HCT116 (cell line): ENCODE measurements at regions not wholly inside any gene's neighbourhood (a gene's known extent, or its start where the extent isn't known, plus 50 kb on each side); places are given as distances from the start of the nearest gene placed in this dataset.

Source experiments
- ATAC-seq: fragments of 200-7000 bp; cut with Tn5 transposase; 2 replicates; pipeline ENCODE4 v1.9.1; 2020; ENCODE audit warnings: mild to moderate bottlenecking, moderate library complexity
- BruUV-seq: library from RNA; stranded (reverse); fragments of 400-500 nt; replicated peaks from 2 replicates; lab custom pipeline; 2021; lab: Mats Ljungman, UMichigan
- CTCF ChIA-PET: fragments of 300-600 bp; sonication (Branson Sonifier 250); formaldehyde crosslinking; loops from one replicate; lab custom pipeline; 2021; ENCODE audit warnings: antibody characterized with exemption; lab: Charles Lee
- POLR2A ChIA-PET: fragments of 300-600, 350-600 bp; sonication (Branson Sonifier 250); formaldehyde crosslinking; loops from one replicate; lab custom pipeline; 2021; ENCODE audit warnings: antibody characterized with exemption; lab: Charles Lee
- RAD21 ChIA-PET, 2 experiments: fragments of 300-600 bp; sonication (Branson Sonifier 250); formaldehyde crosslinking; loops; one replicate each; lab custom pipeline; 2023; ENCODE audit warnings: low total read pairs in 2 of 2; ENCODE audit not compliant: uncharacterized antibody in 2 of 2, unreplicated experiment in 2 of 2, low non-redundant PET in 1 of 2; lab: Charles Lee
- DNase-seq: peaks from one replicate; pipeline ENCODE4 v3.0.0-alpha.2; 2010; ENCODE audit warnings: low read depth, low spot score
- H2AFZ ChIP-seq: fragments of 200-600 bp; shearing (Covaris generic), sonication (generic); 2 replicates; pipeline ENCODE4 v1.6.1; 2017; ENCODE audit warnings: low read depth, mixed run types, mixed read lengths, antibody characterized with exemption, low read length; ENCODE audit not compliant: poor library complexity, severe bottlenecking
- H3K27ac ChIP-seq: 2 replicates; pipeline ENCODE4 v1.5.1; 2012; ENCODE audit warnings: low read depth, low read length
- H3K27me3 ChIP-seq: fragments of 200-600 bp; sonication (generic); 2 replicates; pipeline ENCODE4 v1.6.1; 2016; ENCODE audit warnings: mixed run types, low read length, mixed read lengths; ENCODE audit not compliant: insufficient read depth
- H3K36me3 ChIP-seq, 2 experiments: fragments of 200-500 bp in 1 of 2; fragments of 200-600 bp in 1 of 2; sonication (Bioruptor generic) in 1 of 2; sonication (generic) in 1 of 2; 2 replicates each; pipeline versions ENCODE4 v1.5.1 to v1.6.1; 2014 to 2016; ENCODE audit warnings: low read length in 2 of 2, inconsistent platforms in 1 of 2, mixed read lengths in 1 of 2, mixed run types in 1 of 2; ENCODE audit not compliant: insufficient read depth in 2 of 2, control insufficient read depth in 1 of 2
- H3K4me1 ChIP-seq, 2 experiments: fragments of 200-600 bp in 1 of 2; sonication (generic) in 1 of 2; 2 replicates each; pipeline versions ENCODE4 v1.5.1 to v1.6.1; 2012 to 2017; ENCODE audit warnings: low read length in 2 of 2, inconsistent platforms in 1 of 2, mild to moderate bottlenecking in 1 of 2, mixed read lengths in 1 of 2, mixed run types in 1 of 2, moderate library complexity in 1 of 2; ENCODE audit not compliant: insufficient read depth in 2 of 2, control insufficient read depth in 1 of 2
- H3K4me2 ChIP-seq: fragments of 200-600 bp; sonication (generic); 2 replicates; pipeline ENCODE4 v1.6.1; 2017; ENCODE audit warnings: mixed run types, low read length, mixed read lengths
- H3K4me3 ChIP-seq, 2 experiments: fragments of 200-600 bp in 1 of 2; sonication (generic) in 1 of 2; replicated peaks in 1 of 2; 2 replicates each; pipeline ENCODE4 v1.5.1; 2011 to 2016; ENCODE audit warnings: low read length in 2 of 2, control low read depth in 1 of 2, low read depth in 1 of 2, mild to moderate bottlenecking in 1 of 2, mixed read lengths in 1 of 2, mixed run types in 1 of 2
- H3K79me2 ChIP-seq: fragments of 200-600 bp; sonication (generic); 2 replicates; pipeline ENCODE4 v1.6.1; 2017; ENCODE audit warnings: mild to moderate bottlenecking, mixed run types, low read length, moderate library complexity, mixed read lengths; ENCODE audit not compliant: insufficient read depth
- H3K9ac ChIP-seq: fragments of 200-600 bp; sonication (generic); 2 replicates; pipeline ENCODE4 v1.6.1; 2016; ENCODE audit warnings: low read length, mixed read lengths
- H3K9me2 ChIP-seq: fragments of 200-600 bp; sonication (generic), shearing (Covaris generic); 2 replicates; pipeline ENCODE4 v1.6.1; 2017; ENCODE audit warnings: mixed run types, mild to moderate bottlenecking, moderate library complexity; ENCODE audit not compliant: insufficient read depth
- H3K9me3 ChIP-seq, 2 experiments: fragments of 200-500 bp in 1 of 2; fragments of 200-600 bp in 1 of 2; sonication (Bioruptor generic) in 1 of 2; sonication (generic) in 1 of 2; 2 replicates each; pipeline ENCODE4 v1.6.1; 2014 to 2017; ENCODE audit warnings: low read length in 2 of 2, mixed read lengths in 2 of 2, inconsistent platforms in 1 of 2, low read depth in 1 of 2, mild to moderate bottlenecking in 1 of 2, mixed run types in 1 of 2, moderate library complexity in 1 of 2; ENCODE audit not compliant: control insufficient read depth in 1 of 2, insufficient read depth in 1 of 2
- H4K20me1 ChIP-seq: fragments of 200-600 bp; sonication (generic), shearing (Covaris generic); 2 replicates; pipeline ENCODE4 v1.6.1; 2017; ENCODE audit warnings: mixed run types, mild to moderate bottlenecking, moderate library complexity; ENCODE audit not compliant: insufficient read depth
- CEBPB ChIP-seq: IDR thresholded peaks from 2 replicates; pipeline ENCODE4 v1.6.1; 2012; ENCODE audit warnings: low read depth
- CTCF ChIP-seq, 3 experiments: fragments of 200-600 bp in 1 of 3; sonication (generic) in 1 of 3; IDR thresholded peaks in 2 of 3; conservative IDR thresholded peaks in 1 of 3; 2 replicates each; pipeline ENCODE4 v1.5.1; 2012 to 2017; ENCODE audit warnings: low read depth in 2 of 3, low read length in 2 of 3, antibody characterized with exemption in 1 of 3, borderline replicate concordance in 1 of 3, control low read depth in 1 of 3, mild to moderate bottlenecking in 1 of 3, mixed read lengths in 1 of 3, mixed run types in 1 of 3, moderate library complexity in 1 of 3; ENCODE audit not compliant: insufficient read depth in 1 of 3
- EGR1 ChIP-seq: IDR thresholded peaks from 2 replicates; pipeline ENCODE4 v1.6.1; 2012; ENCODE audit warnings: low read depth
- TCF7L2 ChIP-seq: IDR thresholded peaks from 2 replicates; pipeline ENCODE4 v1.7.0; 2011; ENCODE audit warnings: borderline replicate concordance, inconsistent platforms; ENCODE audit not compliant: insufficient read depth, insufficient read length; ENCODE audit errors: extremely low read depth
- ZBTB33 ChIP-seq: IDR thresholded peaks from 2 replicates; pipeline ENCODE4 v1.6.1; 2011; ENCODE audit warnings: mild to moderate bottlenecking, low read length, moderate library complexity; ENCODE audit not compliant: insufficient replicate concordance; ENCODE audit errors: extremely low read depth
- intact Hi-C: fragments of 100-400 bp; cut with micrococcal nuclease; formaldehyde crosslinking; loops from 2 replicates; pipeline ENCODE4 v1.10.0; 2022
- TF ChIP-seq, protein P1 (sequence below): IDR thresholded peaks from 2 replicates; pipeline ENCODE4 v1.6.1; 2012

GRCh38 chr9:134561427-134562145 is 80.0 kb upstream of the COL5A1 start:
- Histone ChIP-seq H3K9ac (no peak overlapping the region), H3K9me2 (no peaks in the 10 kb centered on the region), H4K20me1 (no peaks in the 10 kb centered on the region), H3K4me2 (no peak overlapping the region), H3K27me3 (peaks cover 11% of the 10 kb centered on the region; the same call in 1 of the 2 replicates), H3K4me1 (peaks cover 0 to 4% of the 10 kb centered on the region in 2 experiments; a peak in 1 of 4 replicates), H3K36me3 (no peaks in the 10 kb centered on the region), H3K79me2 (no peaks in the 10 kb centered on the region), H3K4me3 (no peak overlapping the region), H2AFZ (no peak overlapping the region)
- CTCF ChIA-PET: no interaction called here
- POLR2A ChIA-PET: no interaction called here
- no peak for DNase-seq
- RAD21 ChIA-PET: no interaction called here
- BruUV-seq: no TSS peak
- TF ChIP-seq CEBPB (no peak), TCF7L2 (no peak), ZBTB33 (no peak), CTCF (IDR thresholded peaks at IDR 0.05 in 2 of 3, conservative IDR thresholded peaks at IDR 0.05 in 1 of 3; ENCODE audit: borderline replicate concordance in 1 of 3, insufficient read depth in 1 of 3, low read depth in 2 of 3, low read length in 2 of 3) (no peak), EGR1 (no peak)
- TF ChIP-seq, protein P1, sequence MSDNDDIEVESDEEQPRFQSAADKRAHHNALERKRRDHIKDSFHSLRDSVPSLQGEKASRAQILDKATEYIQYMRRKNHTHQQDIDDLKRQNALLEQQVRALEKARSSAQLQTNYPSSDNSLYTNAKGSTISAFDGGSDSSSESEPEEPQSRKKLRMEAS: no peak
- TF ChIP-seq, all 23 proteins: peak for 0
- H3K27ac ChIP-seq: no peak overlapping the region
- ATAC-seq: no peak
- H3K9me3 ChIP-seq: no peaks in the 10 kb centered on the region
- intact Hi-C loops: no loop called here
